GM18502 (cell line): ENCODE measurements at regions not wholly inside any gene's neighbourhood (a gene's known extent, or its start where the extent isn't known, plus 50 kb on each side); places are given as distances from the start of the nearest gene placed in this dataset.

ENCODE experiments used
- ATAC-seq: cut with Tn5 transposase; IDR thresholded peaks from one replicate; pipeline ENCODE4 v1.9.1; 2021; ENCODE audit warnings: mild to moderate bottlenecking; ENCODE audit not compliant: unreplicated experiment, poor library complexity

DNA sequence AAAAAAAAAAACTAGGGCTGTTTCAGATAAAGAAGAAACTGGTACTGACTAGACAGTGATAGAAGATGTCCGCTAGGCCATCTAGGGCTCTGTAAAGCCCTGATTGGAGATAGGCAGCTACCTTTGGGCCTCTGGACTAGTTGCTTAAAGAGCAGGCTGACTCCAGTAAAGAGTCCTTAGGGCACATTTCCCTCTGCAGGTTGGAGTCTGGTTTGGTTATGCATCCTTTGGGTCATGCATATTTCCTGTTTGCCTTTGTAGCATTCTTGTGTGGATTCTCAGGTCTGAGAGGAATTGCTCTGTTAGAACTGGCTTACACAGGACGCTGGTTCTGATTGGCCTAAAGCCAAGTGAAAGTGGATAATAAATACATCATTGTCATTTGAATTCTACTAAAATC, 165.5 kb upstream of the LRRN1 start:
- ATAC-seq: no peak

DNA sequence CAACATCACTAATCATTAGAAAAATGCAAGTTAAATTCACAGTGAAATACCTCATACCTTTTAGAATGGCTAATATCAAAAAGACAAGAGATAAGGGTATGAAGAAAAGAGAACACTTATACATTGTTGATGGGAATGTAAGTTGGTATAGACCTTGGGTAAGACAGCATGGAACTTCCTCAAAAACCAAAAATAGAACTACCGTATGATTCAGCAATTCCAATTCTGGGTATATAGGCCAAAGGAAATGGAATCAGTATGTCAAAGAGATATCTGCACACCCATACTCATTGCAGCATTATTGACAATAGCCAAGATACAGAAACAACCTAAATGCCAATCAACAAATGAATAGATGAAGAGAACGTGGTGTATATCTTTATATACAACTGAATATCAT, 166.8 kb upstream of the LRRN1 start:
- no peak for ATAC-seq

DNA sequence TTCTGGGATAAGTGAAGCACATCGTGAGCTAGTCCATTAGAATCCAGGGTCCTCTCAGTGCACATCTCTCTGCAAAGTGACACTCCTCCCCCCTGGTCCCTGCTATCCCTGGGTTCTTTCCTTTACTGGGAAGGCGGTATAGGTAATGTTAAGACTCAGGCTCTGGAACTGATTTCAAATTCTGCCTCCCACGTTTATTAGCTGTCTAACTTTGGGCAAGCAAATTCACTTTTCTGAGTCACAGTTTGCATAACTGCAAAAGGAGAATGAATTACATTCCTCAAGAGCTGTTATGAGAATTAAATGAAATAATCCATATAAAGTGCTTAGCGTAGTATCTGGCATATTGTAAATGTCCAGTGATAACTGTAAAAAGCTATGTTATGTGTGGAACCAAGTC, 168.1 kb upstream of the LRRN1 start:
- ATAC-seq: no peak

DNA sequence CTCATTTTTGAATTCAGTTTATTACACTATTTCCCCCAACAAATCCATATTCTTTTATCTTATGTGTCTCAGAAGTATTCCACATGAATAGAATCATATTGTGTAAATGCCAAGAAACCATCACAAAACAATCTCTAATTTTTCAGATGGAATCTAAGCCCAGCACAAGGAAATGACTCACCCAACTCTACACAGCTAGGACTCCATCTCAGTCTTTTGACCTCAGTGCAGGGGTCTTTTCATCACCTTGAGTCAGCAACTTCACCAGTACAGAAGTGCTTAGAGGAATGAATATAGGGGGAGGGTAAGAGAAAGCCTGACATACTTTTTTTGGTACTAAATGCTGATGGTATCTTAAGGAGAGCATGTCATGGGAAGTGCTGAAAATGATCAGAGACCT, 169.3 kb upstream of the LRRN1 start:
- ATAC-seq: no peak

DNA sequence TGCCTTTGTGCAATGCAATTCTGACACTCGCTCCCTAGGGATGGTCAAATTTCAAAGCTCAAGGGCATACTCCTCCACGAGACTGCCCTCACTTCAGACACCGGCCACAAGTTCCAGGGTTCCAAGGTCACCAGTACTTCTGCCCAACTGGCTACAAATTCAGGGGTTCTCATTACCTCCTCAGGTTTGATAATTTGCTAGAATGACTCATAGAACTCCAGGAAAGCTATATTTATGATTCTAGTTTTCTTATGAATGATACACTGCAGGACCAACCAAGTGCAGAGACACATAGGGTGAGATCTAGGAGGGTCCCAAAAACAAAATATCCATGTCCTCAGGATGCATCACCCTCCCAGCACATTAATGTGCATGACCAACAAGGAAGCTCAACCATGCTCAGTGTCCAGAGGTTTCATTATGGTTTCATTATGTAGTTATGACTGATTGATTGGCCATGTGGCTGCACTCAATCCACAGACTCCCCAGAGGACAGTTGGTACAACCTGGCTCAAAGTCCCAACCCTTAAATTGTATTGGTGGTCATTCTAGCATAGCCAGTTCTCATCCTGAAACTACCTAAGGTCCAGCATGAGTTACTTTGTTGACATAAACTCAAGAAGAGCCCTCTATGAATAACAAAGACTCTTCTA, 170.4 kb upstream of the LRRN1 start:
- peak; percentile 64 for ATAC-seq

DNA sequence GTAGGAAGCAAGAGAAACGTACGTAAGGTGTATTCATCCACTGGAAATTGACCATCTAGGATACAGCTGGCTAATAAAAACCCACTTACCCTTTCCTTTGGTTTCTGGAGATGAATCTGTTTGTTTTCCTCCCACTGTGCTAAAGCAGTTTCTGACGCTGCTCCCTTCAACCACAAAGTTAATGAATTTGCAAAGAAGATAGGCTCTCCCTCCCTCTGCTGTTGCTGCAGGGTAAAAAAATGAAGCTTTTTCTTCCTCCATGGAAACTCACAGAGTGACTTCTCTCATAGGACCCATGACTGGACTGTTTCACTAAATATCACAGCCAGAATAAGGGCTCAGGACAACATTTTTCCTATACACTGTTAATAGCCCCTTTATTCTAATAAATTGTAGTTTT, 172.1 kb upstream of the LRRN1 start:
- no peak for ATAC-seq

DNA sequence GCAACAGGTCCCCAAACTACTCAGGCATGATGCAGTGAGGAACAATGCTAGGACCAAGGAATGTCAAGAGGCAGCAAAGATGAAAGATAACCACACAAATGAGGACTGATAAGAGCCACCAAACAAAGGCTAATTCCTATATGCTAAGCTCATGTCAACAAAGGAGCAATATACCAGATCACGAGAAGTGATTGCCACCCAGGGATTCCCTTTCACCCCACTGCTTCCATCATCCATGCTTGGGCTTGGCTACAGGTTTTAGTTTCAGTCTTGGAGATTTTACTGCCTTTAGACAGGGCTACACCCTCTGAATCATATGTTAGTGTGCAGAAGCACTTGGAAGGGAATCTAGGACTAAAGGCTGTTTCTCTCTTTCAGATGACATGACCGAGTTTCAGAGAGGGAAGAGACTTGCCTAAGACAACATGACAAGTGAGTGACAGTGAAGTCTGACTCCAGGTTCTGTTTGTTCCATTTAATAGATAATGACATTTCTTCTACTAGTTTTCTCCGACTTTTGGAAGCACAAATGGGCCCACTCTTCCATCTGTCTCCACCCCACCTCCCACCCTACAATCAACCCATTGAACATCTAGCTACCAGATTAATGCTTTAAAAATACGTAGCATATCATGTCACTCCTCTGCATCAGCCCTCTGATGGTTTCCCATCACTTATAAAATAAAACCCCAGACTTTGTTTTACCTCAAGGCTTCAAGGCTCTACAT, 173.5 kb upstream of the LRRN1 start:
- no peak for ATAC-seq

DNA sequence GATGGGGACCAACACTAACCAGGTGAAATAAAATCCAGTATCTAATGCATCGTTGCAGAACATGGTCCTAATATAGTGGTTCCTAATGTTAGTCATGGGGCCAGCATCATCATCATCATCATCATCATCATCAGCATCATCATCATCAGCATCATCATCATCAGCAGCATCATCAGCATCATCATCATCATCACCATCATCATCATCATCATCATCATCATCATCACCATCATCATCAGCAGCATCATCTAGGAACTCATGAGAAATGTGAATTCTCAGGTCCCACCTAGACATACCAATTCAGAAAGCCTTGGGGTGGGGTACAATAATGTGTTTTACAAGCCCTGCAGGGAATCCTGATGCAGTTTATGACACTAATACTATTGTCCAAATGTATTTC, 179.4 kb upstream of the LRRN1 start:
- ATAC-seq: no peak

DNA sequence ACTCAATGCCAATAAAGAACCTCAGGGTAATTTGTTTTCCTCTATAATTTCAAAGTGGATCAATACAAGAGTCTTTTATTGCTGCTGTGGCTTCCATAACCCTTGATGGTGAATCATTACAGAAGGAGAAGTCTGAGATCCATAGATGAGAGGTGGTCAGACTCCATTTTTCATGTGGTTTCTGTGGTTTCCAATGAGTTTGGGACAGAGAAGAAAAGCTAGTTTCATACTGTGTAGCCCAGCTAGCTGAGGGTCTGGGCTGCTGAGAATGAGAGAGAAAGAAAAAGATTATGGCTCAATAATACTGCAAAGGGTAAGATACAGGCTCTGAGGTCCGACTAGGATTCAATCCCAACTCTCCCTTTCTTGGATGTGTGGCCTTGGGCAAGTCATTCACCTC, 180.6 kb upstream of the LRRN1 start:
- no peak for ATAC-seq

DNA sequence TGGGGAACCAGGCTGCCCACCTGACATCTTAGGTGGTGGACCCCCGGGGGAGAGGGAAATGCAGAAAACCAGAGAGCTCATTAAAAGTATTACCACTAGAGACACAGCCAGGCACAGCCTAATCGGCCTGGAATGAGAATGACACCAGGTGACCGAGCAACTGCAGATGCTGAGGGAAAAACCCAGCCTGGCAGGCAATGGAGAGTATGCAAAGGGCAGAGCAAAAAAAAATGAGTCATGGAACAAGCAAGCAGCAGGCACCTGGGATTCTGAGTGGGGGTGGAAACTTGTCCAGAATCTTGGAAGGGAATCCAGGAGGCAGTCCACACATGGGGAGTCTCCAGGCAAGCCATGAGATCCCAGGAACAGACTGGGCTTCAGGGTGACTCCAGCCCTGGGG, 183.7 kb upstream of the LRRN1 start:
- no peak for ATAC-seq

DNA sequence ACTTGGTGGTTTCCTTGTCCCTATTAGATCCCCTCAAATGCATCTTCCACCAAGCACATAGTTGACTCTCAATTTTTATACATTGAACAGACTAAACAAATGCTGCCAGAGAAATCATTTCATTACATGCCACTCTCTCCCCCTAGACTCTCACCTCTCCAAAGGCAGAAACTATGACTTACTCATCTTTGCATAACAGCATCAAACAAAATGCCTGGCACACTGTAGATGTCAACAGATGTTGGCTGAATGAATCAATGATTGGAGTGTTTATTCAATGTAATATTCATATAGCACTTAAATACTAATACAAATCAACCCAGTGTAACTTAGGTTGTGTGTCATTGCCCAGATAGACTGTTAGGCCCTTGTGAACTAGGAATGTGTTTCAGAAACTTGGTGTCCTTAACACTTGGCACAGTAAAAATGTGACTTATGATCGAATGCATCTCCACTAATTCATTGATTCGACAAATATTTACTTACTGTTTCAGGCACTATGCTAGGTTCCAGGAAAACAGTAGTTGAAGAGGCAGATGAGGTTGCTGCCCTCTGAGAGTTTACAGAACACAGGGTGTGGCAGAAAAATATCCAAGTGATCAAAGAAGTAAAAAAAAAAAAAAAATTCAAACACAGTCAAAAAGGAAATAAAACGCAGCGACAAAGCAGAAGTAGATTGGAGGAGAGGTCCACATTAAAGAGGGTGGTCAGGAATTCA, 188.5 kb upstream of the LRRN1 start:
- ATAC-seq: no peak

DNA sequence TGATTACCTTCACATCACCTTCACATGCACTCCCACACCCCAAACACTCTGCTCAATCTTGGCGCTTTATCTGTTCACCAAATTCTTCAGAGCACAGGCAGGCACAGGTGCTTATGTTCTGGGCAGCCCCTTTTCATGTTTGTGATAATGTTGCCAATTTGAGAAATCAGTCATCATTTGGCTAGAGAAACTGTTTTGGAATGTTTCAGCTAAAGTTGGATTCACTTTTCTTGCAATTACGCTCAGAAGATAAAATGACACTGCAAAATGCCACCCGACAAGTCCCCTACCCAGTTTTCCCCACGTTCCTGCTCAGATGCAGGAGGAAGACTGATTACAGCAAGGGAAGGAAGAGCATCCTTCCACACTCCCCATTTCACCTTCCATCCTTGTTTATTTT, 192.9 kb upstream of the LRRN1 start:
- ATAC-seq: no peak

DNA sequence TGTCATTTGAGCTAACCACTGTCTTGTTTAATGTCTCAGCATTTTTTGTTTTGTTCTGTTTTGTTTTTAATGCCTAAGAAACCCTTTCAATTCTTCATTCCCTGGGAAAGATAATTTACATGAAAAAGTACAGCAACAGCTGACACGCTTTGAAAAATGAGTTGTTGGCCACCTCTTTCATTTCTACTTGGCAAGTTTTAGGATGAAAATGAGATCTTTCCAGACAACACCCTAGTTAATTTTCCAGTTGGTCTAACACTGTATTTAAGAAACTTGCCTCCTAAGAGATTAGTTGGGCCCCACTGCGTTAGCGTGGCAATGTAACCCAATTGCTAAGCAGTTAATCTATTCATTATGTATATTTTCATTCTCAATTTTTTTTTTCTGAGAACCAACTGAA, 194.0 kb upstream of the LRRN1 start:
- ATAC-seq: no peak

DNA sequence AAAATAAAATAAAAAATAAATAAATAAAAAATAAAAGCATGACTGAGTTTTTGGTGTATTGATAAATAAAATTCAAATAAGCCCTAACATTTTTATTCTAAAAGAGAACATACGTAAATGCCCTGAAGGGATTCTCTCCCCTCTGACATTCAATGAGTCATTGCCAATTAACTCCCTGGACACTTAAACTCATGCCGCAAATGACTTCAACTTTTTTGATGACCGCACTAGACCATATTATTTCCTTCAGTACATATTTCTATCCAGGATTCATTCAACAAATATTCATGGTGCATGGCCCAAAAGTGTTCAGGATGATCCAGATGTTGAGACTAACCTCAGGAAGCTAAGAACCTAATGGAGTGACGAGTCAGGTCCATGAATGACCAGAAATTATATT, 195.9 kb upstream of the LRRN1 start:
- no peak for ATAC-seq

DNA sequence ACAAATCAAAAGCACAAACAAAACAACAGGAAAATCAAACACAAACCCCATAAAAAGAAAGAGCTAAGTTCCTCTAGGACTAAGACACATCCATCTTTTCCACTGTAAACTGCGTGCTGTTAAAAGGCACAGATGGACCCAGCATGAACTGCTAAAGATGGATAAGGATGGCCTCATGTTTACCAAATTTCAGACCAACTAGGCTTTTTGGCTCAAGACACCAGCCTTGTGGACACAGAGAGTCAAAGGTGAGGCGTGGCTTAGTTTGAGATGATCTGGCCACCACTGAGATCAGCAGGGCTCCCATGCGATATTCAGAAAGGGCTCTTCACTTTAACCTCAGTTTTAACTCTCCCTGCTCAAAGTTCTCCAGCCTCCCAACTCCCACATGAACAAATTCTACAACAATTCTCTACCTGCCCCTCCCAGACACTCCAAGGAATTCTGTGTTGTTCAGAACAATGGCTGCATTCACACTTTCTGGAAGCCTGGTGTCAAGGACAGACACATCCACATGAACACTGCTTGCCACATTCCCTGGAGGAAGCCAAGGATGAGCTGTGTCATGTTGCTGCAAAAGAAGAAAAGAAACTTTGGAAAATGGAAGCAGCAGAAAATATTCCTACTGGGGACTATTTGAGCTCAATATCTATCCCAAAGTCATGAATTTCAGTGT, 198.4 kb upstream of the LRRN1 start:
- no peak for ATAC-seq

DNA sequence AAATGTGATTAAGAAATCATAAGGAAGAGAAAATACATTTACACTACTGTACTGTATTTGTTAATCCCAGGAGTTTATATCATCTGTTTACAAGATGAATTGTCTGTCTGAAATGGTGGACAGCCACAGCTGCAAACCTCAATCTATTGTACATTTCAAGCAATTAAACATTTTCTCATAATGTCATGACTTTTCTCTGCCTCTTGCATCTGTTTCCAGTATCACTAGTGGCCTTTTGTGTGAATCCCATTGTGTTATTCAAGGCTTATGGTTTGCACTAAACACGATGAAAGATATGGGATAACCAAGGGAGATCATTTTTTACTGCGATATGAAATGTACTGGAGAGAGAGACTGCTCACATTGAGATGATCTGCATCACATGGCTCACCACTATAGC, 200.2 kb upstream of the LRRN1 start:
- ATAC-seq: no peak

DNA sequence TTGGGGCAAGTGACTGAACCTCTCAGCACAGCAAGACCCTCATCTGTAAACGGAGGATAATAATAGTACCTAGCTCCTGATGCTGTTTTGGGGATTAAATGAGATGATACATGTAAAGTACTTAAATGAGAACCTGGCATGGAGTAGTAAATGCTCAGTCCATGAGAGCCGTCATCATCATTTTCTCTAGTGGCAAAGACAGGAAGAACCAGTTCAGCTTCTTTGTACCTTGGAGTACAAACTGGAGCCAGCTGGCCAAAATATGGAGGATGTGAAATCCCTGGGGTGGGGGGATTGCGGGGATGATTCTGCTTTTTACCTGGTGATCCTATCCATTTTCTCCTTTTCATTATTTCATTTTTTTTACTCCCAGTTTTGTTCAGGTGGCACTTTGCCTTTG, 204.2 kb upstream of the LRRN1 start:
- ATAC-seq: no peak

DNA sequence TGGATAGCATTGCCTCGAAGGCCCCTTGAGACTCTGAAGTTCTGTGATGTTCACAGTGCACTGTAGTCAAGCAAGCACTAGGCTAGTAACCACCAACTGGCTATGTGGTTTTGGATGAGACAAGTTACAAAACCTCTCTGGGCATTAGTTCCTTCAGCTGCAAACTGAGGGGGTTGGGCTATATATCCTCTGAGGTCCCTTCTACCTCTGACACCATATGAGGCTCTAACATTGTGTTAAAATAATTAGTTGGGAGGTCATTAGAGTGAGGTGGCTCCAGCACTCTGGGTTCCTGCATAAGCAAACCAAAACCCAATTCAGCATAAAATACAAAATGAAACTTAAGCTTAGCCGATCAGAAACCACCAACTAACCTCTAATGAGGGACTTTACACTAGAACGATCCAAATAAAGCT, 209.5 kb upstream of the LRRN1 start:
- peak; percentile 56 for ATAC-seq

DNA sequence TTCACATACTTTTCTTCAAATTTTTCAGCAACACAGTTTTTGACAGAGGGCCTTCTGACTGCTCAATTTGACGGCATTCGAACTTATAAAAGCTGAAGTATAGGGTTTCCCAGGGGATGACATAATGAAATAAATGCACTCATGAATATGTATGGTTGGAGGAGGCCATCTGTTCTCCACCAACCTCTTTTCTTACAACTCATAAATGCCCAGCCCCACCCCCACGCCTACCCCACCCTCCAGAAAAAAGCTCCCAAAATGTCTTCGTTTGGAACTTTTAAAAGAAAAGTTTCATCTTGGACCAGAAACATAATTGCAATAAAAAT, 211.6 kb upstream of the LRRN1 start:
- no peak for ATAC-seq

DNA sequence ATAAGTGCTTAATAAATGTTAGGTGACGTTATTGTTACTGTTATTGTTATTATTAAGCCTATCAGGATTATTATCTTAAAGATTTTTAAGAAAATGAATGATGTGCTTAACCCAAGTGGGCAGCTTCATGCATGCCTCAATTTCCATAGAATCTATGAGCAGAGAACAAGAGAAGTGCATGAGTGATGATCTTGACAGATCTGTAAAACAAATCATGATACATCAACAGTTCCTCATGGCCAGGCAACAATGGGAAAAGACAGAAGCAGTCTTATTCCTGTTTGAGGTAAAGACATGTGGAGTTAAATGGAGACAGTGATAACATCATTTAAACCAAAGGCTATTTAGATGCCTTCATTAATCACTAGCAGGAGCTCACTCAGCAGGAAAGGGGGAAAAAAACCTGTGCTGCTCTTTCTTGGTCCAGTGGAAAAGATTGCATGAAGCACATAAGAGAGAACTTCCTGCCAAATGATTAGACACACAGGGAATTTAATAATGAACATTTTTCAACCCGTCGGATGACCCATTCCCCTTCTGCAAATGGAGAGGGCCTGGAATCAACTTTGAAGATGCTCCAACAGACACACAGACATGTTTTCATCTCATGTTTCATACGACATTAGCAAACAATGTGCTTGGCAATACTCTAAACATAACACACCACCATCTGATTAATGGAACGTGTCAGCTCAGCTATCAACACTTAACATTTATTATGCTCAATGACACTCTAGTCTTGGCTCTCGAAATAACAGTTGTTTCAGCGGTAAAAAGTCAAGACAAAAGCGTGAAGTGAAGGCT, 212.2 kb upstream of the LRRN1 start:
- no peak for ATAC-seq

DNA sequence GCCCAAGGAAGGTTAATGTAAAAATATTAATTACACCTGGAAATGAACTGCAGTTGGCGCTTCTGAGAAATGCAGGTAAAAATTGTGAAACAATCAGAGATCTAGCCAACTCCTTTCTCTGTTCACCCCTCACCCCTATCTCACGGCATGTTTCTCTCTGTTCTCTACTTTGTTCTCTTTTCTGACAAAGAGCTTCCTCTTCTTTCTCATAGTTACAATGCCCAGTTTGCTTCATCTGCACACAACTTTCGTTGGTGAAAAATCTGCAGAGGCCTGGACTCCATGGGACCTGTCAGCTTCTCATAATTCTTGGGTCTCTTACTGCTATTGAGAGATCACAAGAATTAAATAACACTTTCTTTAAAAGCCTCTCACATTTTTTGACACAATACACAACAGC, 212.9 kb upstream of the LRRN1 start:
- no peak for ATAC-seq
